ENCODE measurements at regions not wholly inside any gene's neighbourhood (a gene's known extent, or its start where the extent isn't known, plus 50 kb on each side); places are given as distances from the start of the nearest gene placed in this dataset.

GRCh38 chr10:130259380-130259779 lies 123.2 kb downstream of the GLRX3 start:
- TF ChIP-seq CTCF (IDR thresholded peaks at IDR 0.05 in 8 of 11, conservative IDR thresholded peaks at IDR 0.05 in 3 of 11) = no peak
- TF ChIP-seq POLR2A (IDR thresholded peaks at IDR 0.05) = no peak
